HG03135 (cell line): ENCODE measurements at regions not wholly inside any gene's neighbourhood (a gene's known extent, or its start where the extent isn't known, plus 50 kb on each side); places are given as distances from the start of the nearest gene placed in this dataset.
"Not testable (repeated sequence)": the region's sequence is repeated elsewhere in the genome, so short reads cannot be mapped to it uniquely, and the experiment has no call there.

Experiments used
- ATAC-seq: cut with Tn5 transposase; IDR thresholded peaks from one replicate; pipeline ENCODE4 v1.9.1; 2021; ENCODE audit warnings: mild to moderate bottlenecking, moderate library complexity; ENCODE audit not compliant: unreplicated experiment

DNA sequence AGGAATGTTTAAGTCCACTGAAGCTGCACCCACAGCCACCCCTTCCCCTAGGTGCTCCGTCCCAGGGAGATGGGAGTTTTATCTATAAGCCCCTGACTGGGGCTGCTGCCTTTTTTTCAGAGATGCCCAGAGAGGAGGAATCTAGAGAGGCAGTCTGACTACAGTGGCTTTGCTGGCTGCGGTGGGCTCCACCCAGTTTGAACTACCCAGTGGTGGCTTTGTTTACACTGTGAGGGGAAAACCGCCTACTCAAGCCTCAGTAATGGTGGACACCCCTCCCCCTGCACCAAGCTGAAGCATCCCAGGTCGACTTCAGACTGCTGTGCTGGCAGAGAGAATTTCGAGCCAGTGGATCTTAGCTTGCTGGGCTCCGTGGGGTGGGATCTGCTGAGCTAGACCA lies 298.0 kb downstream of the PLK2 start:
- ATAC-seq, result not testable (repeated sequence)

DNA sequence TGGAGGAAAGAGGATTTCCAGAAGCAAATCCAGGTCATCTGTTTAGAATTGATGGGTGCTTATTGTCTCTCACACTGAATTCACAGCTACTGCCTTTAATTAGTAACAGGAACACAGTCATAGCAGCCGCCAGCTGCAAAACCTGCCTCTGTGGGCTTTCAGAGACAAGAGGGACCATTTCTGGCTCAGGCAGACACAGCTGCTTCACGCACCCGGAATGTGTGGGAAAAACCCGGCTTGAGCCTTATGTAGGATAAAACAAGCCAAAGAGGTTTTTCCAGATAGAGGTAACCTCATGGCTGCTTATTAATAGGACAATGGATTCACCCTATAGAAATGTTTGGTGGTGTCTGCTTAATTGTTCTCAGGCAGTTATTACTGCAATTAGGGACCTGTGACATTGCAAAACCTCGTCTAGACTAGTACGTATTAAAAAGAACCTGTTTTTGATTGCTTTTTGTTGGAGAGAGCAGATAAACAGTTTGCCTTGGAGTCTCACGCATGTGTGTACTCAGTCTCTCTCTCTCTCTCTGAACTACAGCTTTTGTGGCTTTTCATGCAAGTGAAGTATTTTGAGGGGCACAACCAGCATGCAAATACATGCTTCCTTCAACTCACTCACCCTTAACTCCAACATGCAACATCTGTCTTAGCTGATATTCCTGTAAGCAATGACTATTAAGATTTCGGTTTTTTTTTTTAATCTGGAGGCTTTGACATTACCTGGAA lies 302.7 kb downstream of the PLK2 start:
- ATAC-seq, result no peak

DNA sequence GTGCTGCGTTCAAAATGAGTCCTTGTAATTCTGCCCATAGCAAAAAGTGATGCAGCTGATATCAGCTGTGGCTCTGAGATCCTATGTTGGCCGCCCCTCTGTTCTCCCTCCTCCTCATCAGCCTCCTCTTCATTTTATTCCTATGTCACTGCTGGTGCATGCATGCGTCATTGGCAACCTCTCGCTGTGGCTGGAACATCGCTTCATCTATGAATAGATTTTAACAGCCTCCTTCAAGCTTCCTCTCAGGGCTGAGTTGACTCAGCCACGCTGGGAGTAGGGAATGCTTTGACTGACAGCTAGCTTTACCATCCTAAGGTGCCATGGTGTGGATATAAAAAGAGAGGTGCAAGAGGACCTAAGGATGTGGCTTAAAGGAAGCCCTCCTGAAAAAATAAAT lies 303.5 kb downstream of the PLK2 start:
- ATAC-seq, result no peak

DNA sequence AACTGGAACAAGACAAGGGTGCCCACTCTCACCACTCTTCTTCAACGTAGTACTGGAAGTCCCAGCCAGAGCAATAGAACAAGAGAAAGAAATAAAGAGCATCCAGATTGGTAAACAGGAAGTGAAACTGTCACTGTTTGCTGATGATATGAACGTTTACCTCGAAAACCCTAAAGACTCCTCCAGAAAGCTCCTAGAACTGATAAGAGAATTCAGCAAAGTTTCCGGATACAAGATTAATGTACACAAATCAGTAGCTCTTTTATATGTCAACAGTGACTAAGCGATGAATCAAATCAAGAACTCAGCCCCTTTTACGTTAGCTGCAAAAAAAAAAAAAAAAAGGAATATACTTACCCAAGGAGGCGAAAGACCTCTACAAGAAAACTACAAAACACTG lies 306.6 kb downstream of the PLK2 start:
- ATAC-seq, result no peak

DNA sequence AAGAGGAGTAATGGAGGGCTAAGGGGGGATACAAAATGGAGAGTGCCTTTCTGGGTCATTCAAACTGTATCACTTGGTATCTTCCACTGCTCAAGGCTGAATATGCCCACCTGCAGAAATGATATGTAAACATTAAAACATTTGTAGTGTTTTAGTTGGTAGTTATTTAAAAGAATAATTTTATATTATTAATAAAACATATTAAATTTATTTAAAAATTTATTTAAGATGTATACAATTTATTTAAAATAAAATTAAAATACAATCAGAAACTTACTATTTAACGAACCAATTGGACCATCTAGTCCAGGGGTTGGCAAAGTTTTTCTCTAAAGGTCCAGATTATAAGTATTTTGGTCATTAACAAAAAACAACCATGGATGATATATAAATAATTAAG lies 308.5 kb downstream of the PLK2 start:
- no peak for ATAC-seq

DNA sequence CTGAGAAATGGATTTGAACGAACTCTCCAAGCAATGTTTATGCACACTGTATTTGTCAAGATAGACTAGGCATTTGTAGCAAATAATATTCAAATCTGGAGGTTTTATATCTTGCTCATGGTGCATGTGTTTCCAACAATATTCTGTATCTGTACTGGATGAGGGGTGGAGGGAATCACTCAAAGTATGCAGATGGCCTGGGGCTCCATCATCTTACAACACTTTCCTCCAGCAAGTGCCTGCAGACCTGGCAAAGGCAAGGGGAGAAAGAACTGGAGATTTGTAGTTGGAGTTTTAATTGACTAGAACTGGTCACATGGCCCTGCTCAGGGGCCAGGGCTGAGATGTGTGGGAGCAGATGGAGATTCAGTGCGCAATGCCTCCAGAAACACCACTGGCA lies 309.0 kb downstream of the PLK2 start:
- no peak for ATAC-seq

DNA sequence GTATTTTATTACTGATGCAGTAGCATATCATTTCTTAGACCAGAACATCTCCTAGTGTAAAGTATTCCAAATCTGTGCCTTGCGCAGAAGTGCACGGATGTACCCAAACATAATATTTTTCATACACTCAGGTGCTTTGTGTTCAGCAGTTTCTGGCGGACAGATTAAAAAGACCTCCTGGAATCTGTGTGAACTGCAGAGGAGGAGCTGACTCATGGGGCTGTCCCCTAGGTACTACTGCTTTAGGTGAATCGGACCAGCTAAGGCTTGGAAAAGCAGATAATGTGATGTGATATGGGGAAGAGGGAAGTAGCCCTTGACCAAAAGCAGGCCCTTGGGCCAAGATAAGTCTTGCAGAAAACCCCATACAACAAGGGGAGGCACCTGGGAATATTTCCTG lies 310.1 kb downstream of the PLK2 start:
- no peak for ATAC-seq

DNA sequence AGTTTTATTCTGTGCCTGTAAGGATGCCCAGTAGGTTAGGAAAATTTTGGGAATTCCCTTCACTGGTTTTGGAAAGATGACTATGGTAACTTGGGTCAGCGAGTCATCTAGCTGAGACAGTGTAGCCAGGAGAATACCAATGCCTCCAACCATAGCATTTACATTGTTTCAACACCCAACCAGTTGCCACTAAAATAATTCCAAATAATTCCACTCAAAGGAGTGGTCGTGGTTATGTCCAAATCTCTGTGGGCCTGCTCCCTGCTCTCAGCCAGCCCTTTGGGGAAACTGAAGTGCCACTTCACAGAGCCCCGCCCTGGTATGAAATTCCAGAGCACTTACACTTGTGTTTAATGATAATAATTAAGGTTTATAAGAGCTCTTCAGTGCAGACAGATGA lies 310.5 kb downstream of the PLK2 start:
- ATAC-seq, result no peak

DNA sequence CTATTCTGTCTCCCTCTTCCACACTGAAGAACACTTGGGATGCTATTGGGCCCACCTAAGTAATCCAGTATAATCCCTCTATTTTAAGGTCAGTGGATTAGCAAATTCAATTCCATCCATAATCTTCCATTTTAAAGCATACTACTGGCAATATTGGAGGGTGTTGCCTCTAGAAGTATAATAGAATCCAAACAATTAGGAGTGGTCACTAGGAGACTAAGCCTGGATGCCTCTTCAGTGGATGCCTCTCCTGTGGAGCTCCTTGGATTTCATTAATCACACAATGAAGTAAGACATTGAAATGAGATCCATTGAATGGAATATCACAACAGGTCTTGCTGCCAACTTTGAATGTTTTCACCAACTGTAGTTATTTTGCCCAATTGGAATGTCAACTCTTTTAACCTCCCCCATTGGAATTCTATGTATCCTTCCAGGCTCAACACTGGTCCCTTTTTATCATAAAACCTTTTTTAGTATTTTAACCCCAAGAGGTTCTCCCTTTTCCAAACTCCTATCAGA lies 311.6 kb downstream of the PLK2 start:
- ATAC-seq, result no peak

DNA sequence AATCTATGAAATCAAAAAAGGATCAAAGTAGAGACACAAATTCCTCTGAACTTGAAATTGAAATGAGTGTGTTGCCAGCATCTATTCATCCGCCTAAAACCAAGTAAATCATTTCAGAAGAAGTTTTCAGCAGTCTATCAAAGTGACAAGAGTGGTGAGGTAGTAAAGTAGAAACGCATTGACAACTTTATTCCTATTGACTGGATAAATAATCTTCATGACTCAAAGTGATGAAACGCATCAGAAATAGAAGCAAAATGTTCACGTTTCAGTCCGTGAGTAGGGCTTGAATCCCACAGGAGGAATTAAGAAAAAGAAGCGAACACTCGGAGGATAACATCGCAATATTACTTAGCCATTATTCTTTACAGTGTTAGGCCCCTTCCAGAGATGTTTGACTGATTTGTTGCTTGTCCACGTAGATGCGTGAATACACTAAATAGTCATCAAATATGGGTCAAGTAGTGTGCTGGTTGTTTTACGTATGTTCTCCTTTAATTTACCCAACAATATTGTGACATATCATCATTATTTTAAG lies 314.4 kb downstream of the PLK2 start:
- no peak for ATAC-seq

DNA sequence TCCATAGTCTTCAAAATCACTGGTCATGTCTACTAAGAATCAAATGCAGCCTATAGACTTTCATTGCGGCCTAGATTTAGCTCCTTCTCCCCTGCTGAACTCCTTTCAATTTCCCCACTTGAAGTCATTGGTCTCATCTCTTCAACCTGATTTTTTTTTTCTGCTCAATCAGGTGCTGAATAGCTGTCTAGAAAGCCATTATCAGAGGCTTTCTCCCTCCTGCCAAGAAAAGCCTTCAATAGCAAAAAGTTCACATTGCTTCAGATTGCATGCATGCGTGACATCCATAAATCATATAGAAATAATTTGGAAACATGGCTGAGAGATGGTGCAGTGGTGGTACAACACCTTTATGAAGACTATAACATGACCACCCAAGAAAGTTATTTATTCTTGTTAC lies 316.2 kb downstream of the PLK2 start:
- ATAC-seq, result no peak

DNA sequence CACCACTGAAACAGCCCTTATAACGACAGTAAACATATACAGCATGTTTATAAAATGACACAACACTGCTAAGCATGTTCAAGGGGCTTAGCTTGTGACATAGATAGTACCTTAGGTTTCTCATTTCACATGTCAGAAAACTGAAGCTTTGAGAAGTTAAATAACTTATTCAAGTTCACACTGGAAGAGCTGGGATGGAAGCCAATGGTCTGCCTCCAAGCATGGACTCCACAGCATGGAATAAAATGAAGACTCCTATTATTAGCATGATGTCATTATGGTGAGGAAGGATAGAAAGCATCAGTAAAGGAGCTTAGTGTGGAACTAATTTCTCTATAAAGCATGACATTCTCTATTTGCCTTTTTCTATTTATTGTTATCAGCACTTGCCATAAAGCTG lies 316.7 kb downstream of the PLK2 start:
- ATAC-seq, result no peak

DNA sequence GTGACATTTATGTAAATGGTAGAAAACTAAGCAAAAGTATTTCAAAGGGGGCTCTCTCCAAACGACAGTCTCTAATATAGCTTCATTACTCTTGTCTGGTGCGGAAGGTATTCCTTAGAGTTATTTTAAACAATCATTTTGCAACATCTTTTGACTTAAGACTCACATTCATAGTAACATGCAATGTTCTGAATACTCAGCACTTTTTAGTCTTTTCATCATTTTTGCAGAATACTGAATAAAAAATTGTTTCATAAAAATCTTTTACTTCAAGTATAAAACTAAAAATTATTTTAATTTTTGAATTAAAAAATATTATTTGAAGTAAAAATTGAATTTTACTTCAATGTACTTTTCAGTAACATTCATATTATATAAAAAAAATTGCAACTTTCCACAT lies 321.1 kb downstream of the PLK2 start:
- ATAC-seq, result no peak

DNA sequence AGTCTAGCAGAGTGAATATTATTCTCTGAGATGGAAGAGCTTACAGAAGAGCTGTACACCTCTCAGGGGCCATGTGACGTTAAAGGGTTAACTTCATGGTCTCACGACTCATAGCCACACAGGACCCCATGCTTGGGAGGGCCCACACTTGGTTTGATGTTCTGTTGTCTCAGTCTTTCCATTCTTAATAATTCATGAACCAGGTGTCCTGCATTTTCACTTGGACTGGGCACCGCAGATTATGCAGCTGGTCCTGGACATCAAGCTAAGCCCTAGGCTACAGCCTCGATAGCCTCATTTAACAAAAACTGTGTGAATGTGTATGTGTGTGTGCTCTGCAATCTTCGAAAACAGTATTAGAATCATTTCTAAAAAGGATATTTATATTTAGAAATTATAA lies 323.5 kb downstream of the PLK2 start:
- ATAC-seq, result no peak

DNA sequence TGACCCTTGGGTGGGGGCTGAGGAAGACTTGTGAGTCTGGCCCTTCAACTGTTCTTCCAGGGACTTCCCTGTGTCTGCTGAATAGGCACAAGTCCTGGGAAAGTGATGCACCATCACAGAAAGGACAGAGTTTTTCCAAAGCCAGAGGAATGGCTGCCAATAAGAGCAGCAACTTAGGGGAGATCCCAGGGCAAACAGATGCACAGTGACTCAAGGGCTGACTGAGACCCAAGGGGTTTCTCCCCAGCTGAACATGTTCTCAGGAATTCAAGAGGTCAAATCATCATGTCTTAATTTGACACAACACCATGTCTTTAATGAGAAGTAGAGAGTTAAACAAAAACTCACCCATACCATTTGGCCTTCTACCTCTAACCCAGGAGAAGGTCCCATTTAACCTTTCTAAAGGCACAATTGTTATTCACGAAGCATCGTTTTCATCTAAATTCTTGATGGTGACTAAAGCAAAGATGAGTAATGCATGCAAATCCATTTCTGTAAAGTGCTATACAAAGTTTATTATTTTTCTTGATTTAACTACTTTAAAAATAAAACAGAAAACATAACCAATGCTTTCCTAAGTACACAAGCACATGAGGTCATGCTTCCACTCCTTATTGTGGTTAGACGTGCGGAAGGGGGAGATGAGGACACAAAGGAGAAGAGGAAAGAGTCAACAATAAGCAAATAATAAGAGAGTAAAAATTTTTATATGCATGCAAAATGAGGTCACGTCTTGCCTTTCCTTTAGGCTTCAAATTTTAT lies 324.1 kb downstream of the PLK2 start:
- no peak for ATAC-seq

DNA sequence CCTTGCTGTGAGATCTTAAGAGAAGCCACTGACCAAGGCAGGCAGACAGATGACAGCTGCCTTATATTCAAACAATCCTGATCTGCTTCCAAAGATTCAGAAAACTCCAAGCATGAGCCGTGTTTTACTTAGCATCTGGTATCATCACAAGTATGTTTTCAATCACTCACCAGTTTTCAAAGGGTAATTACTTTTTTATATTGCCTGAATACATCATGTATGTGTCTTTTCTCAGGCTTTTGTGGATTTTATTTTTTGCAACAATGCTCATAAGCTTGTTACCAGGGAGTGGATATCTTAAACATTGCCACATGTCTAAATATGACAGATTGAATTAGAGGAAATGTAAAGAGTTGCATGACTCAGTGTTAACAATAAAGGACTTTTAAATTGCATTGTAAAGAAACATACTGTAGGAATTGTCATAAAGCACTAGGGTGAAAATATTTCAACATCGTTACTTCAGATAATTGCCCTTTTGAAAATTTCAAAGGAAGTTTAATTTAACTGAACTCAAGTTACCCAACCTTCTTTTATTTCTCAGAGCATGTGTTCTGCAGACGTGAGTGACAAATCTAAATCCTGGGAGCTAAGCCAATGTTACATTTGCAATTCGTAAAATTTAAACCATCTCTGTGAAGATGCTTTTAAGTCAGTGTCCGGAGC lies 326.1 kb downstream of the PLK2 start:
- ATAC-seq, result no peak

DNA sequence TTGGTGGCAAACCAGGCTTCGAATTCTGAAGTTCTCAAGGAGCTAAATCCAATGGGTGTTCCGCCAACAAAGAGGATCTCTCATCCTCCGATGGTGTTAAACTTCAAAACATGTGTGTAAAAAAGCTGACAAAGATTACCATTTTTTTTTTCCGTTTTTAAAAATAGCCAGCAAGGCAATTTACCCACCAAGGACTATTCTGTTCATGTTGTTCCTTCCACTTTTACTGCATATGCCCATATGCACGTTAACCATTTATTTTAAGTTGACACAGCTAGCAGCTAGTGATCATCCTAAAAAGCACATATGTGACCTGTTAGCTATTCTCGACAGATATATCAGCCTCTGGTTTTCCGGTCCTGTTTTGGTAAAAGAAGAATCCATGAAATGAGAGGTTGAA lies 326.7 kb downstream of the PLK2 start:
- no peak for ATAC-seq

DNA sequence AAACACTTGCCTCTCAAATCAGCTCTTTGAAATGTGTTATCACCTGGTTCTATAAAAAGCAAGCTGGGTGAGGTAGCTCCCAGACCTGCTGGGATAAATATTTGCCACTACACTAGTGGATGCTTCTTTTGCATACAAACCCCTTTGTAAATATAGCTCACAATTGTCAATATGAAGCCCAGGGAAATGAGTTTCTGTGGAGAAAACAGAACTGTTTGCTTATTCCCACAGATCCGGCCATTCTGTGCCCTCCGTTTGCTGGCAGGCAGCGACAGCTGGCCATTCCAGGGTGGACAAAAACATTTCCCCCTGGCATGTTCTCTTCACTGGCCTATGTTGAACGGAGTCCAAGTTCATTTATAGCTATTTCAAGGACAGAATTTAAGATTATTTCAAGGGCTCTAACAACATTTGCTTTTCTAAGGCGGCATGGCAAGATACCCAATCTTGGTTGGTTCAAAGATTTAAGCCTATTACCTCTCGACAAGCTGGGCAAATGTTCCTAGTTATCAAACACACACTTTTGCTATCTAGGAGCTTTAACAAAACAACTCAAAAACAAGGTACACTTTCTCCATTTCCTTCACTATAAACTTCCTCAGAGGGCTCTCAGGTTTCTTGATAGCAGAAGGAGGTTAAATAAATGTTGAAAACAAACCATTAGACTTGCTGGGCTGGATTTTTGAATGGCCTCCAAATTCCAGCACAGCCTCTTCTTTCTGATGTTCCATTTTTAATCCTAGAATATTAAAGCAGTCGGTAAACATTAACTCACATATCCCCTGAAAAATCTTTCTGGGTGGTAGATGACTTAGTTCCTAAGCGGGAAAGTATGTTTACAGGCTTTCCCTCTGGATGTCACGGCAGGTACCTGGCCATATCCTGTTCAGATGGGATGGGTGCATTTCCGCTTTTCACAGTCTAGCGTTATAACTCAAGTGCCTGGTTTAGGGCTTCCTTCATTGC lies 332.3 kb downstream of the PLK2 start:
- no peak for ATAC-seq

DNA sequence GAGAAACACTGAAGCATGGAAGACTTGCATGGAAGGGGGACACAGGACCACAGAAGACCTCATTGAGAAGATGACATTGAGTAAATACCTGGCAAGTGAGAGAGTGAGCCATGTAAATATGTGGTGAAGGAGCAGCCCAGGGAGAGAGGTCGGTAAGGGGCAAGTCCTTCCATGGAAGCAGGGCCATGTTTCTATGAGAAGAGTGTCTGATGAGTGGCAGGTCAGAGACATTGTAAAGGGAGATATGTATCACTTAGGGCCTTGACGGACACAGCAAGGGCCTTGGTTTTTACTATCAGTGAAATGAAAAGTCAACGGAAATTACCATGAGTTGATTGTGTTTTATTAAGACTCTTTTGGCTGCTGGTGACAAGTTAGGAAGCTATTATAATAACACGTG lies 336.4 kb downstream of the PLK2 start:
- no peak for ATAC-seq

DNA sequence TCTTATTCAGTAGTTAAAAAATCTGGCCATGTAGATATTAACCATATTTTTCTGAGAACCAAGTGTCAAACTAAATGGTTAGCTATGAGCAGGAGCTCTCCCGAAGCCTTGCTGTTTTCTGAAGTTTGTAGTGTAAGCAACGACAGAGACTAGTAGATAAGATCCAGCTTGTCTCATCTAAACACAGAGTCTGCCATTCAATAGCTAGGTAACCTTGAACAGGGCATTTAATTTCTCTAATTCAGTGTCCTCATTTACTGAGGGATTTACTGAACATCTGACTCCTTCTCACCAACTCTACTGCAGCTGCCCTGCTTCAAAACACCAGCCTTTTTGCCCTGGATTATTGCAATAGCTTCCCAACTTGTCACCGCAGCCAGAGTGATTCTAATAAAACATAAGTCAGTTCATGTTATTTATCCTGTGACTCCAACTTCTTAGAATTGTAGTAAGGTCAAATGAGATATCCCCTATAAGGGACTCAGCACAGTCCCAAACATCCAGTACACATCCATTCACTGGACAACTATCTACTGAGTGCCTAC lies 337.0 kb downstream of the PLK2 start:
- ATAC-seq, result no peak
